Loucy (cell line): ENCODE measurements at regions not wholly inside any gene's neighbourhood (a gene's known extent, or its start where the extent isn't known, plus 50 kb on each side); places are given as distances from the start of the nearest gene placed in this dataset.

Experiments
- EZH2phosphoT487 ChIP-seq: fragments of 200-600 bp; IDR thresholded peaks from 2 replicates; pipeline ENCODE4 v1.6.1; 2018; ENCODE audit warnings: antibody characterized with exemption, mild to moderate bottlenecking, moderate library complexity, borderline replicate concordance
- TF ChIP-seq, protein P1 (sequence below): fragments of 200-600 bp; sonication (generic); conservative IDR thresholded peaks from 2 replicates; pipeline ENCODE4 v1.5.1; 2014; ENCODE audit warnings: mild to moderate bottlenecking, antibody characterized with exemption, low read length

DNA sequence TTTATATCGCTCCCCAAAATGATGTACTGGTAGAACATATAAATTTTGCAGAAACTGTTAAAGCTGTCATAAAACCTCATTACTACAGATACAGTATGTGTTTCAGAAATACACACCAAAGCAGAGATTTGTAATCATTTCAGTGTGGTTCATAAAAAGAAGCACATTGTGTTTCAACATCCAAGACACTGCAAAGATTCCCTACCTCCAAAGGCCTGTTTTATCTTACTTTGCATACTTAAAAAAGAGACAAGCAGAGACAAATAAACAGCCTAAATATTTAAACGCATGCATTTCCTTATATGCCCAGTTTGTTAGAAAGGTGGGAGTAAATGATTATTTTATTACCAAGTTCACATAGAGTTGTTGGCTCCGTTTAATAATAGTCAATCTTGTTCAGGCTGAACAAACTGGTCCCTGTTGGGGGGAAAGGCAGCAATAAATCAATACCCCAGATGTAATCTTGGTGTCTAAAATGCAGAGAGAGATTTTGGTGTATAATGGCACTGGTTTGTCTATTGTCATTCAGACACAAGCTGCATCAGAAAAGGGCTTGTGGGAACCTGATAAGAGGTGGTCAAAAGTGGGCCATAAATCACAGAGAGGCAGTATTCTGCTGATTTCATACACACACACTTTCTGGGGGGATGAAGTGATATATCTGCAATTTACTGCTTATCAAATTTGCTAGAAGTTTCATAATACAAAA lies 321.4 kb upstream of the ETAA1 start:
- TF ChIP-seq, protein P1, sequence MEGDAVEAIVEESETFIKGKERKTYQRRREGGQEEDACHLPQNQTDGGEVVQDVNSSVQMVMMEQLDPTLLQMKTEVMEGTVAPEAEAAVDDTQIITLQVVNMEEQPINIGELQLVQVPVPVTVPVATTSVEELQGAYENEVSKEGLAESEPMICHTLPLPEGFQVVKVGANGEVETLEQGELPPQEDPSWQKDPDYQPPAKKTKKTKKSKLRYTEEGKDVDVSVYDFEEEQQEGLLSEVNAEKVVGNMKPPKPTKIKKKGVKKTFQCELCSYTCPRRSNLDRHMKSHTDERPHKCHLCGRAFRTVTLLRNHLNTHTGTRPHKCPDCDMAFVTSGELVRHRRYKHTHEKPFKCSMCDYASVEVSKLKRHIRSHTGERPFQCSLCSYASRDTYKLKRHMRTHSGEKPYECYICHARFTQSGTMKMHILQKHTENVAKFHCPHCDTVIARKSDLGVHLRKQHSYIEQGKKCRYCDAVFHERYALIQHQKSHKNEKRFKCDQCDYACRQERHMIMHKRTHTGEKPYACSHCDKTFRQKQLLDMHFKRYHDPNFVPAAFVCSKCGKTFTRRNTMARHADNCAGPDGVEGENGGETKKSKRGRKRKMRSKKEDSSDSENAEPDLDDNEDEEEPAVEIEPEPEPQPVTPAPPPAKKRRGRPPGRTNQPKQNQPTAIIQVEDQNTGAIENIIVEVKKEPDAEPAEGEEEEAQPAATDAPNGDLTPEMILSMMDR = no peak
- TF ChIP-seq EZH2phosphoT487 = no peak
